Neural cell (in vitro differentiated cells): ENCODE measurements at regions not wholly inside any gene's neighbourhood (a gene's known extent, or its start where the extent isn't known, plus 50 kb on each side); places are given as distances from the start of the nearest gene placed in this dataset.
A peak's percentile ranks its signal among the peaks of the same experiment; 100 is the strongest.

Experiments
- EP300 ChIP-seq: fragments of 450-650 bp; conservative IDR thresholded peaks from 2 replicates; pipeline ENCODE4 v1.6.1; 2014; ENCODE audit warnings: antibody characterized with exemption, mild to moderate bottlenecking, moderate library complexity; ENCODE audit not compliant: poor library complexity, severe bottlenecking
- EZH2 ChIP-seq: fragments of 200-600, 300-800 bp; shearing (Covaris generic), sonication (generic); IDR thresholded peaks from 2 replicates; pipeline ENCODE4 v1.6.1; 2014; ENCODE audit warnings: antibody characterized with exemption, low read length, borderline replicate concordance, mild to moderate bottlenecking; ENCODE audit not compliant: insufficient read depth, poor library complexity, severe bottlenecking
- RAD21 ChIP-seq: fragments of 450-650 bp; conservative IDR thresholded peaks from 2 replicates; pipeline ENCODE4 v1.6.1; 2014; ENCODE audit warnings: antibody characterized with exemption, mild to moderate bottlenecking, moderate library complexity
- TF ChIP-seq, protein P1 (sequence below): fragments of 450-650 bp; IDR thresholded peaks from 2 replicates; pipeline ENCODE4 v1.5.1; 2014; ENCODE audit warnings: antibody characterized with exemption, mild to moderate bottlenecking, moderate library complexity; ENCODE audit not compliant: poor library complexity, severe bottlenecking

DNA sequence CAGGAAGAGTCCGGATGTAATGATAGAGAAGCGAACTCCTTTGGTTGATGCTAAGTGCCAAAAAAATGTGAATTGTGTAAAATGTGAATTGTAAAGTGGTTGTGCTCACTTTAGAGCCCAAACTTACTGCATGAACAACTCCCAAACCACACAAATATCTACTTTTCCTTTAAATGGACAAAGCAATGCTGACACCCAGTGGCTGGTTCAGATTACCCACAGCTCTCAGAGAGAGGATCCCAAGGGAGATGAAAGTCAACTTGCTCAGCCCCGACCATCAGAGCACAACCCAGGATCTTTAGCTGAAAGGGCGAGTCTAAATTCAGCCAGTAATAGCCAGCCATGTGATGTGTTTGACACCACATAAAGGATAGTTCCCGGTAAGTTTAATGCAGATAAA, 133.7 kb downstream of the NMUR2 start:
- TF ChIP-seq EP300 (no peak), EZH2 (no peak), RAD21 (peak; percentile 52)
- TF ChIP-seq, protein P1, sequence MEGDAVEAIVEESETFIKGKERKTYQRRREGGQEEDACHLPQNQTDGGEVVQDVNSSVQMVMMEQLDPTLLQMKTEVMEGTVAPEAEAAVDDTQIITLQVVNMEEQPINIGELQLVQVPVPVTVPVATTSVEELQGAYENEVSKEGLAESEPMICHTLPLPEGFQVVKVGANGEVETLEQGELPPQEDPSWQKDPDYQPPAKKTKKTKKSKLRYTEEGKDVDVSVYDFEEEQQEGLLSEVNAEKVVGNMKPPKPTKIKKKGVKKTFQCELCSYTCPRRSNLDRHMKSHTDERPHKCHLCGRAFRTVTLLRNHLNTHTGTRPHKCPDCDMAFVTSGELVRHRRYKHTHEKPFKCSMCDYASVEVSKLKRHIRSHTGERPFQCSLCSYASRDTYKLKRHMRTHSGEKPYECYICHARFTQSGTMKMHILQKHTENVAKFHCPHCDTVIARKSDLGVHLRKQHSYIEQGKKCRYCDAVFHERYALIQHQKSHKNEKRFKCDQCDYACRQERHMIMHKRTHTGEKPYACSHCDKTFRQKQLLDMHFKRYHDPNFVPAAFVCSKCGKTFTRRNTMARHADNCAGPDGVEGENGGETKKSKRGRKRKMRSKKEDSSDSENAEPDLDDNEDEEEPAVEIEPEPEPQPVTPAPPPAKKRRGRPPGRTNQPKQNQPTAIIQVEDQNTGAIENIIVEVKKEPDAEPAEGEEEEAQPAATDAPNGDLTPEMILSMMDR: peak; percentile 41
